Ishikawa (cell line): ENCODE measurements at regions not wholly inside any gene's neighbourhood (a gene's known extent, or its start where the extent isn't known, plus 50 kb on each side); places are given as distances from the start of the nearest gene placed in this dataset.

Source experiments
- CEBPB ChIP-seq: IDR thresholded peaks from 2 replicates; pipeline ENCODE4 v1.6.1; 2012
- CREB1 ChIP-seq: IDR thresholded peaks from 2 replicates; pipeline ENCODE4 v1.6.1; 2012; ENCODE audit warnings: low read depth
- EGR1 ChIP-seq: IDR thresholded peaks from 2 replicates; pipeline ENCODE4 v1.6.1; 2012
- EP300 ChIP-seq: IDR thresholded peaks from 2 replicates; pipeline ENCODE4 v1.6.1; 2012; ENCODE audit warnings: borderline replicate concordance
- FOXM1 ChIP-seq: IDR thresholded peaks from 2 replicates; pipeline ENCODE4 v1.6.1; 2012; ENCODE audit warnings: low read depth, borderline replicate concordance
- NFIC ChIP-seq: IDR thresholded peaks from 2 replicates; pipeline ENCODE4 v1.6.1; 2012
- RAD21 ChIP-seq: IDR thresholded peaks from 2 replicates; pipeline ENCODE4 v1.6.1; 2012; ENCODE audit warnings: low read depth
- TAF1 ChIP-seq: IDR thresholded peaks from 2 replicates; pipeline ENCODE4 v1.6.1; 2012; ENCODE audit warnings: low read depth, mild to moderate bottlenecking
- TCF12 ChIP-seq: IDR thresholded peaks from 2 replicates; pipeline ENCODE4 v1.6.1; 2012; ENCODE audit warnings: low read depth
- TEAD4 ChIP-seq: IDR thresholded peaks from 2 replicates; pipeline ENCODE4 v1.6.1; 2012
- USF1 ChIP-seq: IDR thresholded peaks from 2 replicates; pipeline ENCODE4 v1.6.1; 2012
- YY1 ChIP-seq: IDR thresholded peaks from 2 replicates; pipeline ENCODE4 v1.6.1; 2012; ENCODE audit warnings: low read depth
- ZBTB7A ChIP-seq: IDR thresholded peaks from 2 replicates; pipeline ENCODE4 v1.6.1; 2012; ENCODE audit warnings: low read depth
- TF ChIP-seq, protein P1 (sequence below): IDR thresholded peaks from 2 replicates; pipeline ENCODE4 v1.6.1; 2012; ENCODE audit warnings: low read depth, mild to moderate bottlenecking
- TF ChIP-seq, protein P2 (sequence below): IDR thresholded peaks from 2 replicates; pipeline ENCODE4 v1.6.1; 2012

GRCh38 chr9:19650312-19650711 lies 138.5 kb downstream of the SLC24A2 start:
- TF ChIP-seq, protein P1, sequence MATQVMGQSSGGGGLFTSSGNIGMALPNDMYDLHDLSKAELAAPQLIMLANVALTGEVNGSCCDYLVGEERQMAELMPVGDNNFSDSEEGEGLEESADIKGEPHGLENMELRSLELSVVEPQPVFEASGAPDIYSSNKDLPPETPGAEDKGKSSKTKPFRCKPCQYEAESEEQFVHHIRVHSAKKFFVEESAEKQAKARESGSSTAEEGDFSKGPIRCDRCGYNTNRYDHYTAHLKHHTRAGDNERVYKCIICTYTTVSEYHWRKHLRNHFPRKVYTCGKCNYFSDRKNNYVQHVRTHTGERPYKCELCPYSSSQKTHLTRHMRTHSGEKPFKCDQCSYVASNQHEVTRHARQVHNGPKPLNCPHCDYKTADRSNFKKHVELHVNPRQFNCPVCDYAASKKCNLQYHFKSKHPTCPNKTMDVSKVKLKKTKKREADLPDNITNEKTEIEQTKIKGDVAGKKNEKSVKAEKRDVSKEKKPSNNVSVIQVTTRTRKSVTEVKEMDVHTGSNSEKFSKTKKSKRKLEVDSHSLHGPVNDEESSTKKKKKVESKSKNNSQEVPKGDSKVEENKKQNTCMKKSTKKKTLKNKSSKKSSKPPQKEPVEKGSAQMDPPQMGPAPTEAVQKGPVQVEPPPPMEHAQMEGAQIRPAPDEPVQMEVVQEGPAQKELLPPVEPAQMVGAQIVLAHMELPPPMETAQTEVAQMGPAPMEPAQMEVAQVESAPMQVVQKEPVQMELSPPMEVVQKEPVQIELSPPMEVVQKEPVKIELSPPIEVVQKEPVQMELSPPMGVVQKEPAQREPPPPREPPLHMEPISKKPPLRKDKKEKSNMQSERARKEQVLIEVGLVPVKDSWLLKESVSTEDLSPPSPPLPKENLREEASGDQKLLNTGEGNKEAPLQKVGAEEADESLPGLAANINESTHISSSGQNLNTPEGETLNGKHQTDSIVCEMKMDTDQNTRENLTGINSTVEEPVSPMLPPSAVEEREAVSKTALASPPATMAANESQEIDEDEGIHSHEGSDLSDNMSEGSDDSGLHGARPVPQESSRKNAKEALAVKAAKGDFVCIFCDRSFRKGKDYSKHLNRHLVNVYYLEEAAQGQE, result no peak
- TF ChIP-seq TAF1, result no peak

DNA sequence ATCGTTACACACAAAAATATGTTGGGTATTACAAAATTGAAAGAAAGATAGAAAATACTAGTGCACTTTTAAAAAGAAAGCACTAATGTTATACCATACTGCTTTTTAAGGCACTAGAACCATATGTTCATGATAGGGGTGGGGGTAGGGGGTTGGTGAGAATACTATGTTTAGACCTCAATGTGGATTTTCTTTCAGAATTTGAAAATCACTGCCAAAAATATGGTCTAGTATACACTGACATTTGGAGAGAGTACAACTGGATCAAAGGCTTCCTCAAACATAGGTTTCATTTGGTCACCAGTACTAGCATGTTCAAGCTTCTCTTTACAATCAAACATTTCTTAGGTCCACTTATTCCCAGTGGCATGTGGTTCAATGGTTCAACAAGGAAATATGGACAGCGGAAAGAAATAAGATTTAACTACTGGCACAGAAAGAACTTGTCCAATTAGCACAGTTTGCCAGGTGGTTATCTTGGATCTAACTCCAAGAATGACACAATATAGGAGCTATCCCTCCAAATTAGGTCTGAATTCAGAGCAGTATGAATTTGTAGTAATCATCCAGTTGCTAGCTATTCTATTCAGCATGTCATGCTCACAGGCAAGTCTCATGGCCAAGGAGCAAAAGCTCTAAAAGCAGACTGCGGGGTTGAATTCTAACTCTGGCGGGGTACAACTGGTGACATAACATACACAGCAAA lies 139.3 kb downstream of the SLC24A2 start:
- TF ChIP-seq EP300 (no peak), EGR1 (no peak), YY1 (no peak), USF1 (no peak), CREB1 (no peak), TEAD4 (no peak), NFIC (no peak), TCF12 (no peak), CEBPB (no peak), FOXM1 (no peak), ZBTB7A (no peak)
- TF ChIP-seq, protein P1, result no peak

GRCh38 chr9:19648672-19649071 lies 140.2 kb downstream of the SLC24A2 start:
- TF ChIP-seq CEBPB (no peak), ZBTB7A (no peak), TEAD4 (no peak), RAD21 (no peak)

DNA sequence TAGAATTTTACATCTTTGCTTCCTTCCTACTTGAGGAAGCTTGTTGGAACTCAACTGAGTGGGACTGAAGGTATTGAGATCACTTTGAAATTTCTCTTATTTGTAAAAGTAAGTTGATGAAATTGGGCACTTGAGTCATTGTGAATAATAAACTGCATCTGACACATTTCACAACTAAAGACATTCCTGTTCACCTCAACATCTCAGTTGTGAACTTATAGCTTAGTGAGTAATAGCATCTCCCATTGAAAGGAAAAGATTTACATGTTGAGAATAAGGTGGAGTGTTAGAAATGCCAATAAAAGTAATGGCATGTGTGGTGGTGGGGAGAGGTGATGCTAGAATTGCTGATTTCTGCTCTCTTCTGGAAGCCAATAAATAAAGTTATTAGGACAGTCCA lies 145.0 kb downstream of the SLC24A2 start:
- TF ChIP-seq CREB1, result no peak
- TF ChIP-seq FOXM1, result no peak
- no peak for TF ChIP-seq TEAD4
- TF ChIP-seq NFIC, result no peak
- TF ChIP-seq ZBTB7A, result no peak
- no peak for TF ChIP-seq YY1
- TF ChIP-seq EGR1, result no peak
- TF ChIP-seq USF1, result no peak
- no peak for TF ChIP-seq CEBPB

- no peak for TF ChIP-seq TCF12
- 0 out of 2 replicates have a peak, but pooled peaks have one; percentile 8 for TF ChIP-seq RAD21
Observed at GRCh38 chr9:19642256-19642655, 146.6 kb downstream of the SLC24A2 start.

GRCh38 chr9:19641046-19641445 lies 147.8 kb downstream of the SLC24A2 start:
- no peak for TF ChIP-seq TAF1
- TF ChIP-seq TCF12, result no peak
- TF ChIP-seq, protein P2, sequence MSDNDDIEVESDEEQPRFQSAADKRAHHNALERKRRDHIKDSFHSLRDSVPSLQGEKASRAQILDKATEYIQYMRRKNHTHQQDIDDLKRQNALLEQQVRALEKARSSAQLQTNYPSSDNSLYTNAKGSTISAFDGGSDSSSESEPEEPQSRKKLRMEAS, result no peak
- peak; percentile 4; the same call in 1 of the 2 replicates for TF ChIP-seq RAD21
- no peak for TF ChIP-seq NFIC
- no peak for TF ChIP-seq CEBPB
- no peak for TF ChIP-seq EP300

DNA sequence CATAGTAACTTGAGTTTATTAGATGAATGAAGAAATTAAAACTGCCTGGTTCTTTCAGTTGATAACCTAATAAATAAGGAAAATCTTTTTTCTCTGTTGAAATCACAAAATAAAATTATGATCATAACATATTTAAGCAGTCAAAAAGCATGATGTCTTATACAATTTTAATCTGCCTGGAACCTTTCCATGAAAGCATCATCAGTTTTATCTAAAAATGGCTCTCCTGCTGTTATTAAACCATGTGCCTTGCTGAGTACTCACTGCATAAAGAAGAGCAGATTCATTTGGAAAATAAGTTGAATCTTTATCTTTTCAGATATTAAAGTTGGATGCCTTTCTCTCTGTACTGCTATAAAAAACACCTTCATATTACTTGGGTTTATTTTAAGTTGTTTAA lies 148.8 kb downstream of the SLC24A2 start:
- TF ChIP-seq TEAD4 (no peak), YY1 (no peak), USF1 (no peak), TAF1 (no peak)
- TF ChIP-seq, protein P1, result no peak
